Stimulated activated memory B cell treated with anti-CD40 and anti-IgM and Interleukin-4, amounts not matched to agents 10 μg/mL and 1 μg/mL and 100 μg/mL, for 72 hours (primary cell): ENCODE measurements at regions not wholly inside any gene's neighbourhood (a gene's known extent, or its start where the extent isn't known, plus 50 kb on each side); places are given as distances from the start of the nearest gene placed in this dataset.
A peak's percentile ranks its signal among the peaks of the same experiment; 100 is the strongest.

ENCODE experiments used
- ATAC-seq: fragments of 150-1000 bp; cut with Tn5 transposase; 2 replicates; pipeline ENCODE4 v1.10.0; 2021
- H3K27ac Mint-ChIP-seq: one replicate; pipeline ENCODE4 v1.8.0; 2022; ENCODE audit warnings: mild to moderate bottlenecking, mixed read lengths
- H3K27me3 Mint-ChIP-seq: one replicate; pipeline ENCODE4 v1.8.0; 2022; ENCODE audit warnings: mixed read lengths
- H3K36me3 Mint-ChIP-seq: one replicate; pipeline ENCODE4 v1.8.0; 2022; ENCODE audit warnings: mixed read lengths
- H3K4me1 Mint-ChIP-seq: one replicate; pipeline ENCODE4 v1.8.0; 2022; ENCODE audit warnings: mixed read lengths
- H3K4me3 Mint-ChIP-seq: one replicate; pipeline ENCODE4 v1.8.0; 2022; ENCODE audit warnings: mild to moderate bottlenecking, moderate library complexity, mixed read lengths
- H3K9me3 Mint-ChIP-seq: one replicate; pipeline ENCODE4 v1.8.0; 2022; ENCODE audit warnings: mixed read lengths

DNA sequence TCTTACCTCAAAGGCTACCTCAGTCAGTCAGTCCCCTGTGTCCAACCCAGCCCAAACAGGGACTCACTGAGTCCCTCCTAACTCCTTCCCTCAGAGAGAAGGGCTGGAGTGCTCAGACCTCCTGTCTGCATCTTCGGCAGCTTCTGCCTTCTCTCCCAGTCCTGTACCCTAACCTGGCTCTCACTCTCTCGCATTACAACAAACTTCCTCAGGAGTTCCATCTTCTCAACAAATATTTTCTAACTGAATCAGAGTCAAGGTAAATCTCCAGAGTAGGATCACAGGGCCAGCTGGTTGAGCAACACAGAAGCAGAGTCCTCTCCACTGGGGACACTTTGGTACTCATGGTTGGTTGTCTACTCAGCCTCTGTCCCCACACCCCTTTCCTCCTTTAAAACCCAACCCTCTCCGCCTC lies 92.3 kb downstream of the MRPL14 start:
- Mint-ChIP-seq H3K4me3 (no peak overlapping the region), H3K4me1 (peaks cover 6% of the 10 kb centered on the region), H3K27me3 (peaks cover 59% of the 10 kb centered on the region), H3K27ac (no peak overlapping the region), H3K36me3 (no peaks in the 10 kb centered on the region), H3K9me3 (no peaks in the 10 kb centered on the region)
- no peak for ATAC-seq

DNA sequence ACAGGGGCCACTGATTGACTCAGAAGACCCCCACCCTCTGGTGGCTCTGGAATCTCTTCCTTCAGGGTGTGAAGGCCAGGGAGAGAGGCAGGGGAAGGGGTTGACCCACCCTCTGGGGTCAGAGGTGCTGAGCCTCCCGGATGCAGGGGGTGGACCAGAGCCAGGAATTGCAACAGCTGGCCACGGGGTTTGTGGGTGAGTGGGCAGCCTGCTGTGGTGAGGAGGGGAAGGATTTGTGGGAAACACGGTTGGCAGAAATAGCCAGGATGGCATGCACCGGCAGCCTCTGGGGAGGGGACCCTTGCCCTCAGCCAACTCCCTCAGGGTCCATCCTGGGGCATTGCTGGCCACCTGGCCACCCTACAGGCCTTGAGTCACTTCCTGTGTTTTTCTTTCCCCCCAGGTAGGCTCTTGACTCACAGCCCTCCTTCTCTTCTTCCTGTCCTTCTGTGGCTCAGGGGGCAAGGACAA lies 92.8 kb downstream of the MRPL14 start:
- Mint-ChIP-seq H3K27me3 (peaks cover 60% of the 10 kb centered on the region), H3K27ac (no peak overlapping the region), H3K4me1 (peaks cover 6% of the 10 kb centered on the region), H3K9me3 (no peaks in the 10 kb centered on the region), H3K4me3 (no peak overlapping the region), H3K36me3 (no peaks in the 10 kb centered on the region)
- no peak for ATAC-seq

DNA sequence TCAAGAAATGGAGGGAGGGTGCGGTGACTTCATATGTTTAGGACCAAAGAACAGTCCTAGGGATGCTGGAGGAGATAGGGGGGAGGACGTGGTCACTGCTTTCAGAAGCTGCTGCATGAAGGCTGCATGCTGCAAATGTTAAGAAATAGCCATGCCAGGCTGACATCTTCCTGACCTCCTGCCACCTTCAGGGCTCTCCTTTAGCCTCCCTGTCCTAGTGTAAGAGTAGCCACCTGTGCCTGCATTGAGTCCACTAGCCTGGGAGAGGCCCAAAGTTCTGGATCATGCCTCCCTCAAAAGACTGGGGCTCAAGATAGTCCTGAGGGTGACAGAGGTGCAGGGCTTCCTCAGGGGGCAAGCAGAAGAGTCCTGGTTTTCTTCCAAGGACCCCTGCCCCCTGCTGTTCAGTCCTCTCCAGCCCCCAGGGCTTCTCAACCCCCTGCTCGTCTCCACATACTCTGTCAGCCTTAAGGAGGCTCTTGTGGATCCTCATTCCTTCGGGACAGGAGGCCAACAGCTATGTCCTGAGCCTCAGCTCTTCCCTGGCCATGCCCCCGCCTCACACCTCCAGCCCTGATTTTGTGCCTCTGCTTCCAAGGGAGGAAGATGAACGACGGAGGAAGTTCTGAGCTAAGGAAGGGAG lies 96.3 kb downstream of the MRPL14 start:
- no peaks in the 10 kb centered on the region for H3K9me3 Mint-ChIP-seq
- ATAC-seq: no peak
- H3K36me3 Mint-ChIP-seq: no peaks in the 10 kb centered on the region
- no peak overlapping the region for H3K27ac Mint-ChIP-seq
- H3K4me1 Mint-ChIP-seq: peaks cover 5% of the 10 kb centered on the region
- H3K27me3 Mint-ChIP-seq: peaks cover 49% of the 10 kb centered on the region
- H3K4me3 Mint-ChIP-seq: no peak overlapping the region

DNA sequence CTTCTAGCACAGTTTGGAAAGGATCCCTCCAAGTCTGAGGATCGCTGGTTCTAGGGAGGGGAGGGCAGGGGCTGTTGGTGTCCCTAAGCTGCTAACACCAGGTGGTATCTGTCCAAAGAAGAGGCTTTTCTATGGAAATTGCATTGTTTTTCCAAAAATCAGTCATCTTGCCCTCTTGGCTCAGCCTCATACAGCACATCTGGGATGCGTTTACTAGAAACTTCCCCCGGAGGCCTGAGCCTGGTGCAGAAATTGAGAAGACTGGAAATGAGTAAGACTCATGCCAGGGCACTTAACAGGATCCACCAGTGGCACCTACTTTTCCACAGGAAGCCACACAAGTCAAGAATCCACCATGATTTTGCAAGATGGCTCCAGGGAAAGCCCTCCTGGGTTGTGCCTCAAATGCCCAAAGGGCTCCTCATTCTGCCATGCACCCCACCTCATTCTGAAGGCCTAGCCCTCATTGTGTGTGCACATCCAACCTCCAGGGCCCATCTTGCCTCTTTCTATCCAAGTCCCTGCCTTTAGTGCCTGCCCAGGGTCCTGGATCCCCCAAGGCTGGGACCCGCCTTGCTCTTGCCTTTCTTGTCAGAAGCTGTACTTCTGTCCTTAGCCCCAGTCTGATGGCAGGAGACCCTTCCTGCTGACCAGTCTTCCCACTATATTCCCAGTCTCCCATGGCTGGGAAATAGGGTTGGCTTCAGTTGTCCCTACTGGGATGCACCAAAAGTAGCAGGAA lies 97.6 kb downstream of the MRPL14 start:
- peaks cover 36% of the 10 kb centered on the region for H3K27me3 Mint-ChIP-seq

DNA sequence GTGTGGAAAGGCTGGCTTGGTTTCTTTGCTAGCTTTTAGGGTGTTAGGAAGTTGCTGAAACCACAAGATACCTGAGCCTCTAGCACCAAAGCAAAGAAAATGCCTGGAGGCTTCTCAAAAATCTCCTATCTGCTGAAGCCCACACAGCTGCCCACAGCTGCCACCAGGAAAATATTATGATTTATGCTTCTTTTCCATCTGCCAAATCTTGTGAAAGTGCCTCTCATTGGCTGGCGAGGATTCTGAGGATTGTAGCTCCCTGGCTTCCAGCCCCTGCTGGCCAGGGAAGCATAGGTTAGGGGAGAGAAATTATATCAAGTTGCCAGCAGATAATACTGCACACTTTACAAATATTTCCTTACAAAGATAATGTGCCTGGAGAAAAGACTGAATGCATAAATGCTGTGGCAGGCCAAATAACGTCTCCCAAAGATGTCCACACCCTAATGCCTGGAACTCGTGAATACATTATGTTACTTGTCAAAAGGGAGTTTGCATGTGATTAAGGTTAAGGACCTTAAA lies 98.4 kb downstream of the MRPL14 start:
- Mint-ChIP-seq H3K9me3 (no peaks in the 10 kb centered on the region), H3K4me1 (no peaks in the 10 kb centered on the region), H3K27ac (no peak overlapping the region), H3K27me3 (peaks cover 31% of the 10 kb centered on the region), H3K36me3 (no peaks in the 10 kb centered on the region), H3K4me3 (no peak overlapping the region)
- no peak for ATAC-seq

More for the DNA sequence above, 97.6 kb downstream of the MRPL14 start:
- H3K4me3 Mint-ChIP-seq: no peak overlapping the region
- no peak for ATAC-seq
- no peaks in the 10 kb centered on the region for H3K4me1 Mint-ChIP-seq
- no peak overlapping the region for H3K27ac Mint-ChIP-seq
- H3K9me3 Mint-ChIP-seq: no peaks in the 10 kb centered on the region
- no peaks in the 10 kb centered on the region for H3K36me3 Mint-ChIP-seq

DNA sequence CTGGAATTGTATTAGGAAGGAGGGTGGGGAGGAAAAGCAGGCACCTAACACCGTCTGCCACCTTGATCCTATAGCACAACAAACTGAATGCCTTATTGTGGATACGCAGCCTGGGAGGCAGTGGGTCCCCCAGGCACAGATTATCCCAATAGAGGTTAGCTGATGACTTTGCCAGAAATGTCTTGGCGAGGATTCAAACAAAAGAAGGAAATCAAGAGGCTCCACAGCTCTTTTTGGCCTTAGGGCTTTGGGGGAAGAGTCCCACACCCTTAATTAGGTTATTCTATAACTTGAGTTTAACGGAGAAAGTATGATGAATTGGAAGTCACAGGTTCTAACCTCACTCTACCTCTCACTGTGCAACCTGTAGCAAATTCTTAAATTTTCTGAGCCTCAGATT lies 102.0 kb downstream of the MRPL14 start:
- no peak overlapping the region for H3K27ac Mint-ChIP-seq
- peaks cover 52% of the 10 kb centered on the region for H3K27me3 Mint-ChIP-seq
- no peak for ATAC-seq
- no peaks in the 10 kb centered on the region for H3K36me3 Mint-ChIP-seq
- no peaks in the 10 kb centered on the region for H3K9me3 Mint-ChIP-seq
- no peaks in the 10 kb centered on the region for H3K4me1 Mint-ChIP-seq
- H3K4me3 Mint-ChIP-seq: no peak overlapping the region

DNA sequence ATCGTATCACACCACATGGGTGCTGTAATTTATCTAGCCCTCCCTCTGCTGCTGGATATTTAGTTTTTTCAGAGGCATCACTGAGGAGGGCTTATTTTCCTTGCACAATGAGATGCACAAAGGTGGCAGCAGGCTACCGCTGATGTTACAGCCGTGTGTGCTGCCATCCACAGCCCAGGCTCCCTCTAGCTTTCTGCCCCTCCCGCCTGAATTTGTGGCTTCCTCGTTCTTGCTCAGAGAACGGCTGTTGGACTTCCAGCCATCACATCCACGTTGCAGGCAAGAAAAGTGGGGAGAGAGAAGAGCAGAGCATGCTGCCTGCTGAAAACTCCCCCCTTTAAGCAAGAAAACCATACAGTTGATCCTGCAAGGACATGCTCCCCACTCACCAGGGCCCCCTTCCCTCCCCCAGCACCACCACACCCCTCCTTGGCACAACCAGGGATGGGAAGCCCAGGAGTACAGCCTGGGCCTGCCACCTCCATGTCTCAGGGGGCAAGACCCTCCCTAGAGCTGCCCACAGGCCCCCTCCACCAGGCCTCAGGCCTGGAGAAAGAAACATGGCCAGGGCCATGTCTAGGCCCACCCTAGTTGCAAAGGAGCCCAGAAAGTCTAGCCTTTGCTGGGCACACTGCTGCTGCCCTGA lies 102.6 kb downstream of the MRPL14 start:
- Mint-ChIP-seq H3K36me3 (no peaks in the 10 kb centered on the region), H3K4me3 (no peak overlapping the region), H3K27me3 (peaks cover 52% of the 10 kb centered on the region), H3K4me1 (no peaks in the 10 kb centered on the region), H3K9me3 (no peaks in the 10 kb centered on the region), H3K27ac (no peak overlapping the region)
- ATAC-seq: no peak

DNA sequence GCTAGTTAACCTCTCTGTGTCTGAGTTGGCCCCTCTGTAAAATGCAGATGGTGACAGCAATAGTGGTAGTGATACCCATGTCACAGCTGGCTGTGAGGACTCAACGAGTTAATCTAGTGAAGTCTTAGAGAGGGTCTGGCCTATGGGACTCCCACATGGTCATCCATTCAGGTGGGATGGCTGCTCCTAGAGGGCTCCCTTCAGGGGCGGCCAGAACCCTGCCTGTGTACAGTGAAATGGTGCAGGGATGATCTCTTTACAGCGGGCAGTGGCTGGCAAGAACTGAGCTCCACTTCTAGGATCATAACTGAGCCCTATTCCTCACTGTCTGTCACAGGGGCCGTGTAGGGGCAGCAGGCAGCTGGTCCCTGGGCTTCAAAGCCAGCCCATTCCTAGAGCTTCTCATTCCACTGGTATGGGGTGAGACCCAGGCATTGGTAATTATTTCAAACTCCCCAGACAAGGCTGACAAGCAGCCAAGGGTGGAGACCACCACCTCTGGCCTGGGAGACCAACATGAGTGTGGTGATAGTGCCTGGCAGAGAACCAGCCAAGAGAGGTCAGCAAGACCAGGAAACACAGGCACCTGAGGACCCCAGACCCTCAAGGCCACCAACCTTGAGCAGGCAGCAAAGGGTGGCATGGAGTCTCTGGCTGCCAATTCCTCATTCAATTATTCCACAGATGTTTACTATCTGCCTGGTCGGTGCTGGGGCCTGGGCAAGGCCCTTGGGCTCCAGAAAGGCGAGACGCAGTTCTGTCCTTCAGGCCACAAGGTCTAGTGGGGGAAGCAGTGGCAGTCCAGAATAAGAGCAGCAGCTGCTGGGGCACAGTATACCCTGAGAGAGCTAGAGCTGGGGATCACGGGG lies 103.4 kb downstream of the MRPL14 start:
- H3K36me3 Mint-ChIP-seq: no peaks in the 10 kb centered on the region

DNA sequence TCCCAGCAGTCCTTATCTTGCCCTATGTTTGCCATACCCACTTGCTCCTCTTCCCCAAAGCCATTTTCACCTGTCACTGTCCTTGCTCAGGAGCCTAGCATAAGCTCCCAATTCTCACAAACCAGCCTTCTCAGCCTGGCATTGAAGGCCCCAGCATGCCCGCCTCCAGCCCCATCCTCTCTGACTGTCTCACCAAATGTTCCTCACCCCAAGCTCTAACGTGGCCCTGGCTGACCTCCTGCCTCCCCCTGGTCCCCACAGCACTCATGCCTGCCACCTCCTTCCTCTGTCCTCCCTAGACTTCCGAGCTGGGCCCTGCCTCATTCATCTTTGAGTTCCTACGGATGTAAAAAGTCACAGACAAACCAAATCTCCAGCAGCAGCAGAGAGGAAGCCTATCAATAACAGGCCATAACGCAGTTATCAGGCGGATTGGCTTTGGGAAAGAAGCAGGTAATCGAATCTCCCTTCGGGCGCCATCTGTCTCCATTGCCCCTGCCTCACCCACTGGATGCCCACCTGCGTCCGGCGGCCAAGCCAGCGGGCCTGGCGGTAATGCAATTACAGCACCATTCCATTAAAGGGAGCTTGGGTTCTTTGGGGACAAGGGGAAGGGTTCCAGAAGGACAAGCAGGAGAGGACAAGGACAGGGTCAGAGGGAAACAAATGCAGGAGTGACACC lies 104.4 kb downstream of the MRPL14 start:
- no peak for ATAC-seq
- peaks cover 49% of the 10 kb centered on the region for H3K27me3 Mint-ChIP-seq
- H3K4me1 Mint-ChIP-seq: no peaks in the 10 kb centered on the region
- H3K36me3 Mint-ChIP-seq: no peaks in the 10 kb centered on the region
- no peak overlapping the region for H3K4me3 Mint-ChIP-seq
- H3K27ac Mint-ChIP-seq: no peak overlapping the region
- peaks cover 3% of the 10 kb centered on the region for H3K9me3 Mint-ChIP-seq

More for the DNA sequence above, 103.4 kb downstream of the MRPL14 start:
- Mint-ChIP-seq H3K27ac (no peak overlapping the region), H3K4me1 (no peaks in the 10 kb centered on the region), H3K27me3 (peaks cover 51% of the 10 kb centered on the region), H3K4me3 (no peak overlapping the region), H3K9me3 (peaks cover under 1% of the 10 kb centered on the region)
- ATAC-seq: no peak

DNA sequence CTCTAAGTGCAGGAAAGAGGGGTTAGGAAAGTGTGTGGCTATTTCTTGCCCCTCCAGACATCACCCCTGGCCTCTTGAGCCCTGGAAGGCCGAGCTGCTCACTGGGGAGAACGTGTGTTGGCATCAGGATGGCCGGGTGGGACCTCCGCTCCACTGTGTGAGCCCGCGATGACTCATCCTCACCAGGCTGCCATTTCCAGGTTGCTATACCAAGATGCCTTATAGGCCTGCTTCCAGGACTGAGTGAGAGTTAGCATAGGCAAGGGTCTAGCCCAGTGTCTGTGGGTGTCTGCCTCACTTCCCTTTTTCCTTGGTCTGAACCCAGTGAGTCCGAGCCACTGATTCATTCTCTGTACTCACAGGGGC lies 105.0 kb downstream of the MRPL14 start:
- Mint-ChIP-seq H3K27ac (no peak overlapping the region), H3K4me1 (no peaks in the 10 kb centered on the region), H3K4me3 (no peak overlapping the region), H3K9me3 (peaks cover 3% of the 10 kb centered on the region), H3K36me3 (no peaks in the 10 kb centered on the region), H3K27me3 (peaks cover 44% of the 10 kb centered on the region)
- ATAC-seq: peak; percentile 57

DNA sequence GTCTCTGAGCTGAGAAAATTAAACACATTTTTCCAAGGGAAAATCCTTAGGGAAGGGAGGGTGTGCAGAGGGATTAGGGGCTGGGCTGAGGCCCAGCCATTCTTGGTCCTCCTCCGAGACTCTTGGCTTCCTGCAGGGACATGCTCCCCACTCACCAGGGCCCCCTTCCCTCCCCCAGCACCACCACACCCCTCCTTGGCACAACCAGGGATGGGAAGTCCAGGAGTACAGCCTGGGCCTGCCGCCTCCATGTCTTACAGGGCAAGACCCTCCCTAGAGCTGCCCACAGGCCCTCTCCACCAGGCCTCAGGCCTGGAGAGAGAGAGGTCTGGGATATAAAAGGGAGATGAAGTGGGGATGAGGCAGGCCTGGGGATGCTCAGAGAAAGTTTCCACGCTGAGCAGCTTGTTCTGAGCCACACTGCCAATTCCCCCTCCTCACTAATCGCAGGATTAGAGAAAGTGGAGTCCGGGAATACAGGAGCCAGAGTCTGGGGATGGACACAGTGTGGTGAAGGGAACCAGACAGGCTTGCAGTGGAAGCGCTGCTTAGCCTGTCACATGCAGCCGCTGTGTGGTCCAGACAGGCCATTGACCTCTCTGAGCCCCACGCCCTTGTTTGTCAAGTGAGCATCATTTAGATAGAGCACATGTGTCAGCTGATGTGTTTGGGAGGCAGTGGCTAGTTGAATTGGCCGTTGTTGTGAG lies 105.5 kb downstream of the MRPL14 start:
- Mint-ChIP-seq H3K27ac (no peak overlapping the region), H3K27me3 (peaks cover 39% of the 10 kb centered on the region), H3K4me1 (no peaks in the 10 kb centered on the region), H3K9me3 (peaks cover 3% of the 10 kb centered on the region), H3K36me3 (no peaks in the 10 kb centered on the region), H3K4me3 (no peak overlapping the region)
- no peak for ATAC-seq

DNA sequence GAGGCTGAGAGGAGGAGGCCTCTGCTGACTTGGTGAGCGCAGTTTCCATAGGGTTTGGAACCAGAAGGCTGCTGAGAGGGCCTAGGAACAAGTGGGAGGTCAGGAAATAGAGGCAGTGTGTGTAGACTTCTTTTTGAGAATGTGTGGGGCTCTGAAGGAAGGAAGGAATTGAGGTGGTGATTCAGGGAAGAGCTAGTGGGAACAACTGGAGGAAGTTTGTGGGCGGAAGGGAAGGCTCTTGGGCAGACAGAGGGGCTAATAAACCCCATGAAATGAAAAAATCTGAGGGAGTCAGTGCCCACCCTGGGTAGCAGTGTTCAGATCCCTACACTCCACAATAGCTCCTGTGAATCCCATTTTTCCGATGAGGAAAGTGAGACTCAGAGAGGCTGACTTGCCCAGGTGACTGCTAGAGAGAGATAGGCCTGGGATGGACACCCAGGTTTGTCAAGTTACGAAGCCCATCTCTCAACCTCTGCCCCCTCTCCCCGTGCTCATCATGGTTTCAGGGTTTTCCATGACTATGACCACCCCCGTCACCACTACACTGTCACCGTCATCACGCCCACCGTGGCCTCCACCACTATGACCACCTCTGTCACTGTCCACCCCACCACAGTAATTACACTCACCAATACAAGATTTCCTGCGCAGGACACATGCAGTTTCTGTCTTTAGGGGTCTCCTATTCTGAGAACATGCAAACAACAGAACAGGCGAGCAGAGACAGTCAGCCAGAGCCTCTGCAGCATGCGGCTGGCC lies 106.4 kb downstream of the MRPL14 start:
- H3K36me3 Mint-ChIP-seq: no peaks in the 10 kb centered on the region
- peaks cover 3% of the 10 kb centered on the region for H3K9me3 Mint-ChIP-seq
- no peak overlapping the region for H3K4me3 Mint-ChIP-seq
- no peak overlapping the region for H3K27ac Mint-ChIP-seq
- H3K27me3 Mint-ChIP-seq: peaks cover 32% of the 10 kb centered on the region
- H3K4me1 Mint-ChIP-seq: no peaks in the 10 kb centered on the region
- no peak for ATAC-seq

DNA sequence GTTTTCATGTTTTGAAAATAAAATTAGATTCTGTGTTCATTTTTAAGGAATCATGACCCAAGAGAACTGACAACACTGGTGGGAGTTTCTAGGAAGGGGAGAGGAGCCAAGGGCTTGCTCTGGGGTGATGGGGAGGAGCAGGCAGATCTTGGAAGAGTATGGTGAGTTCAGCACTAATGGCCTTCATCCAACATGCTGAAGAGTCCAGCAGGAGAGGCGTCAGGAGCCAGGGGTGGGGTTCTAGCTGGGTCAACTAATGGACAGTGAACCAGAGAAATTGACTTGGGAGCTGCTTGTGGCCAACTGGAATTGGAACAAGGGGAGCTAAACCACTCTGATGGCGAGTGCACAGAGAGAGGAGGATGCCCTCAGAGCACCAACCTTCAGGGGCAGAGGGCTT lies 107.1 kb downstream of the MRPL14 start:
- Mint-ChIP-seq H3K27me3 (peaks cover 32% of the 10 kb centered on the region), H3K4me1 (no peaks in the 10 kb centered on the region), H3K36me3 (no peaks in the 10 kb centered on the region), H3K9me3 (peaks cover 3% of the 10 kb centered on the region), H3K27ac (no peak overlapping the region), H3K4me3 (no peak overlapping the region)
- ATAC-seq: no peak
